GM23338 (cell line): ENCODE measurements at regions not wholly inside any gene's neighbourhood (a gene's known extent, or its start where the extent isn't known, plus 50 kb on each side); places are given as distances from the start of the nearest gene placed in this dataset.

Source experiments
- ATAC-seq: fragments of 200-7000 bp; cut with Tn5 transposase; 3 replicates; pipeline ENCODE4 v1.9.1; 2020
- DNase-seq: peaks from one replicate; pipeline ENCODE4 v3.0.0-alpha.2; 2015; ENCODE audit warnings: low spot score
- H2AFZ ChIP-seq: fragments of 200-600 bp; sonication (generic); 2 replicates; pipeline ENCODE4 v1.8.0; 2016; ENCODE audit warnings: antibody characterized with exemption, mild to moderate bottlenecking, moderate library complexity
- H3F3A ChIP-seq: fragments of 200-600 bp; sonication (generic); replicated peaks from 2 replicates; pipeline ENCODE4 v1.8.0; 2017; ENCODE audit warnings: antibody characterized with exemption, mixed run types, low read depth
- H3K27ac ChIP-seq: fragments of 200-600 bp; sonication (generic); 2 replicates; pipeline ENCODE4 v1.6.1; 2016; ENCODE audit warnings: low read depth
- H3K27me3 ChIP-seq: fragments of 200-600 bp; sonication (generic); 2 replicates; pipeline ENCODE4 v1.8.0; 2016; ENCODE audit warnings: mild to moderate bottlenecking, mixed run types, moderate library complexity; ENCODE audit not compliant: insufficient read depth
- H3K36me3 ChIP-seq: fragments of 200-600 bp; sonication (generic); 2 replicates; pipeline ENCODE4 v1.8.0; 2016; ENCODE audit warnings: mild to moderate bottlenecking; ENCODE audit not compliant: insufficient read depth
- H3K4me1 ChIP-seq: fragments of 200-600 bp; sonication (generic); 2 replicates; pipeline ENCODE4 v1.8.0; 2016; ENCODE audit warnings: mild to moderate bottlenecking, moderate library complexity; ENCODE audit not compliant: insufficient read depth
- H3K4me2 ChIP-seq: fragments of 200-600 bp; sonication (generic); 2 replicates; pipeline ENCODE4 v1.7.1; 2017; ENCODE audit warnings: mixed run types
- H3K4me3 ChIP-seq: fragments of 200-600 bp; sonication (generic); 2 replicates; pipeline ENCODE4 v1.6.1; 2016; ENCODE audit warnings: mixed run types
- H3K79me2 ChIP-seq: fragments of 200-600 bp; sonication (generic); replicated peaks from 2 replicates; pipeline ENCODE4 v1.8.0; 2017; ENCODE audit warnings: mild to moderate bottlenecking; ENCODE audit not compliant: insufficient read depth
- H3K9me2 ChIP-seq: fragments of 200-600 bp; sonication (generic); 2 replicates; pipeline ENCODE4 v1.8.0; 2017; ENCODE audit not compliant: insufficient read depth
- H4K20me1 ChIP-seq: fragments of 200-600 bp; sonication (generic); replicated peaks from 2 replicates; pipeline ENCODE4 v1.8.0; 2017; ENCODE audit warnings: mild to moderate bottlenecking; ENCODE audit not compliant: insufficient read depth
- H3K27ac Mint-ChIP-seq: 2 replicates; pipeline ENCODE4 v1.8.0; 2020; ENCODE audit warnings: inconsistent platforms, mild to moderate bottlenecking, moderate library complexity, mixed read lengths
- H3K27me3 Mint-ChIP-seq: 3 replicates; pipeline ENCODE4 v1.8.0; 2022; ENCODE audit warnings: low read depth, mild to moderate bottlenecking, moderate library complexity, mixed read lengths, inconsistent platforms; ENCODE audit not compliant: insufficient read depth, poor library complexity
- H3K36me3 Mint-ChIP-seq: 3 replicates; pipeline ENCODE4 v1.8.0; 2021; ENCODE audit warnings: low read depth, mild to moderate bottlenecking, inconsistent platforms, moderate library complexity, mixed read lengths
- H3K4me1 Mint-ChIP-seq: 3 replicates; pipeline ENCODE4 v1.8.0; 2020; ENCODE audit warnings: mild to moderate bottlenecking, inconsistent platforms, mixed read lengths
- H3K4me3 Mint-ChIP-seq: 3 replicates; pipeline ENCODE4 v1.8.0; 2021; ENCODE audit warnings: moderate library complexity, mild to moderate bottlenecking, inconsistent platforms, mixed read lengths
- H3K9me3 Mint-ChIP-seq: 3 replicates; pipeline ENCODE4 v1.8.0; 2020; ENCODE audit warnings: moderate library complexity, mild to moderate bottlenecking, inconsistent platforms, mixed read lengths
- CREB1 ChIP-seq: fragments of 250-450 bp; sonication (Bioruptor Pico); IDR thresholded peaks from 2 replicates; pipeline ENCODE4 v1.5.0; 2020; ENCODE audit warnings: low read depth, mild to moderate bottlenecking, moderate library complexity
- STAT1 ChIP-seq: IDR thresholded peaks from one replicate; pipeline ENCODE4 v1.6.1; 2016; ENCODE audit warnings: antibody characterized with exemption; ENCODE audit not compliant: unreplicated experiment
- ZNF331 ChIP-seq: fragments of 250-450 bp; sonication (Bioruptor Pico); IDR thresholded peaks from 2 replicates; pipeline ENCODE4 v1.5.0; 2020; ENCODE audit warnings: low read depth, mild to moderate bottlenecking, moderate library complexity
- TF ChIP-seq, protein P1 (sequence below): IDR thresholded peaks from 2 replicates; pipeline ENCODE4 v1.6.1; 2016; ENCODE audit warnings: antibody characterized with exemption

DNA sequence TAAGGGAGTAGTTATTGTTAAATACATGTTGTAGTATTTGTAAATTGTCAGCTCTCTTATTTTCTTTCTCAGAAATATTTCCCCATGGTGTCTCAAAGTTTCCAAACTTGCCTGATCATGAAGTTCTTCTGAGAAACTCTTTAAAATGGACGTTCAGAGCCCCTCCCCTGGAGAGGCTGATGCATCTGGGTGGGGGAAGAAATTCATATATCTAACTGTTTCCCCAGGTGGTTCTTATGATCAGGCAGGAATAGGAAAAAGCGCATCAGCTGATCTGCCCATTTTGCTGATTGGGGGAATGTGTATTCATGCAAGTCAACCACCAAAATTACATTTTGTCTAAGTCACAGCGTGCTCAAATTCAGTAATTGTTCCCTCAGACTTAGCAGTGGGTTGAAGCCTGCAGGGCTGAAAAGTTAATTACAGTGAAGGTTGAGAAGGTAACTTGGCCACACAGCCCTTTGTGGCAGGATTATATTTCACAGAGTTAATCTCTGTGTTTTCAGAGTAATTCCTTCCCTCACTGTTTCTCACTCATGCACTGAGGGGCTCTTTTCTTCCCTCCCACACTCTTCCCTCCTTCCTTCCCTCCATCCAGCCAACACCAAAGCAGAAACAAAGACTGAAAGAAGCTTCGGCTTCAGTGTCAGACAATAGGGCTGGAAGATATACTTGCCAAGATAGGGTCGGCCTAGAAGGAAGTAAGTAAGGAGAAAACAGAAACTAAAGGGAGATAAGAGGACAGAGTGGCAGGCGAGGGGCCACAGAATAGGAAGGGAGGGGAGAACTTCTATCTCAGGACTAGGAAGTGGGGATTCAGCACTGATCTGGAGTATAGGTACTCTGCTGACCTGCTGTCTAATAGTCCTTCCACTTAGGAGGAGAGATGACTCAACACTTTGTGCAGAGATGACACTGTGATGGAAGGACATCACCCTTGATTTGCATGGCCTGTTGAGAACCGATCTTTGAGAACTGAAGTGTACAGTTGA lies 50.5 kb upstream of the STARD3NL start:
- Histone ChIP-seq H3K36me3 (no peaks in the 10 kb centered on the region), H3K4me3 (no peak overlapping the region), H3K79me2 (no peaks in the 10 kb centered on the region), H3K4me2 (no peak overlapping the region), H3K9me2 (no peaks in the 10 kb centered on the region), H4K20me1 (no peaks in the 10 kb centered on the region), H3F3A (no peaks in the 10 kb centered on the region), H2AFZ (no peak overlapping the region), H3K4me1 (peaks cover 6% of the 10 kb centered on the region; the same call in 1 of the 2 replicates), H3K27me3 (no peaks in the 10 kb centered on the region), H3K27ac (no peak overlapping the region)
- no peak for TF ChIP-seq STAT1
- TF ChIP-seq ZNF331 (CRISPR knock-in tag) = no peak
- TF ChIP-seq, protein P1, sequence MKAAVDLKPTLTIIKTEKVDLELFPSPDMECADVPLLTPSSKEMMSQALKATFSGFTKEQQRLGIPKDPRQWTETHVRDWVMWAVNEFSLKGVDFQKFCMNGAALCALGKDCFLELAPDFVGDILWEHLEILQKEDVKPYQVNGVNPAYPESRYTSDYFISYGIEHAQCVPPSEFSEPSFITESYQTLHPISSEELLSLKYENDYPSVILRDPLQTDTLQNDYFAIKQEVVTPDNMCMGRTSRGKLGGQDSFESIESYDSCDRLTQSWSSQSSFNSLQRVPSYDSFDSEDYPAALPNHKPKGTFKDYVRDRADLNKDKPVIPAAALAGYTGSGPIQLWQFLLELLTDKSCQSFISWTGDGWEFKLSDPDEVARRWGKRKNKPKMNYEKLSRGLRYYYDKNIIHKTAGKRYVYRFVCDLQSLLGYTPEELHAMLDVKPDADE = no peak
- no peak for TF ChIP-seq CREB1 (CRISPR knock-in tag)
- no peaks in the 10 kb centered on the region for H3K36me3 Mint-ChIP-seq
- ATAC-seq = no peak
- DNase-seq = no peak
- H3K27me3 Mint-ChIP-seq = peaks cover 6% of the 10 kb centered on the region
- peaks cover 5% of the 10 kb centered on the region; the same call in 1 of the 3 replicates for H3K4me1 Mint-ChIP-seq
- H3K27ac Mint-ChIP-seq = no peak overlapping the region
- no peaks in the 10 kb centered on the region; the same call in 2 of the 3 replicates for H3K9me3 Mint-ChIP-seq
- no peak overlapping the region for H3K4me3 Mint-ChIP-seq
